ENCODE measurements at regions not wholly inside any gene's neighbourhood (a gene's known extent, or its start where the extent isn't known, plus 50 kb on each side); places are given as distances from the start of the nearest gene placed in this dataset.

GRCh38 chr9:106616026-106616425 lies 246.9 kb upstream of the ZNF462 start:
- TF ChIP-seq CTCF (IDR thresholded peaks at IDR 0.05) = no peak
- TF ChIP-seq EZH2 (IDR thresholded peaks at IDR 0.05) = no peak
- TF ChIP-seq EZH2phosphoT487 (IDR thresholded peaks at IDR 0.05) = no peak

Measured in neural progenitor cell (in vitro differentiated cells).